ENCODE measurements at regions not wholly inside any gene's neighbourhood (a gene's known extent, or its start where the extent isn't known, plus 50 kb on each side); places are given as distances from the start of the nearest gene placed in this dataset.

- peak; percentile 58 for DNase-seq
Measured at GRCh38 chr17:77884967-77885641, 73.4 kb upstream of the TNRC6C start.

GRCh38 chr17:77885678-77886386 lies 72.7 kb upstream of the TNRC6C start:
- DNase-seq, result no peak

GRCh38 chr17:77886387-77886728 lies 72.1 kb upstream of the TNRC6C start:
- DNase-seq, result no peak

- no peak for DNase-seq
Measured at GRCh38 chr17:77887110-77887463, 71.4 kb upstream of the TNRC6C start.

DNA sequence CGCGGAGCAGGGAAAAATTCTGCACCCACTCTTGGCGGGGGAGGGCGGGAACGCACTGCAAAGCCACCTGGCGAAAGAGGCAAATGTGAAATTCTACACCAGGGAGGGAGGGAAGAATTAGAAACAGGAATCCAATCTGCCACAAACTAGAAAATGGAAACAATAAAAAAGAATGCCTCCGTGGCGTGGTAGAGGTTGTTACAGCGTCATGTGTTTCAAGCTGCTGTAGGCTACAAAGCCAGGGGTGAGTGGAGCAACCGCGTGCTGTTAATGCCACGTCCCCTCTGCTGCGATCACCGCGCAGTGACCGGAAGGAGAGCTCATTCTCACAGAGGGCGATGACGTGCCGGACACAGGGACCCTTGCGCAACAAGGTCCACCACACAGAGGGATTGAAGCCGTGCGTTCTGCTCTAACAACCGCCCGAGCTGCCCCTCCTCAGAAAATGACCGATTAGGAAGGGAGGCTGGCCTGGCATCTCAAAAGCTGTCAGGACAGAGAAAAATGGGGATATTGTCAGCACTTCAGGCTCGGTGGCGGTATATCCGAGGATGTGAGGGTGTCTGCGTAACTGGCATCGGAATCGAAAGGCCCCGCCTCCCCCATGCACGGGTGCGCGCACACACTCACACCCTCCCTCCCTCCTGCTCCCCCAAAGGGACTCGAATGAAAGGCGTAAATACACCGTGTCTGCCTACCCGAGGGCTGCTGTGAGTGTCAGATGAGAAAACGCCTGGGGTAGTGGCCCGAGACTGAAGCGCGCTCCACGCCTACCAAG lies 70.8 kb upstream of the TNRC6C start:
- peak; percentile 59 for DNase-seq

DNA sequence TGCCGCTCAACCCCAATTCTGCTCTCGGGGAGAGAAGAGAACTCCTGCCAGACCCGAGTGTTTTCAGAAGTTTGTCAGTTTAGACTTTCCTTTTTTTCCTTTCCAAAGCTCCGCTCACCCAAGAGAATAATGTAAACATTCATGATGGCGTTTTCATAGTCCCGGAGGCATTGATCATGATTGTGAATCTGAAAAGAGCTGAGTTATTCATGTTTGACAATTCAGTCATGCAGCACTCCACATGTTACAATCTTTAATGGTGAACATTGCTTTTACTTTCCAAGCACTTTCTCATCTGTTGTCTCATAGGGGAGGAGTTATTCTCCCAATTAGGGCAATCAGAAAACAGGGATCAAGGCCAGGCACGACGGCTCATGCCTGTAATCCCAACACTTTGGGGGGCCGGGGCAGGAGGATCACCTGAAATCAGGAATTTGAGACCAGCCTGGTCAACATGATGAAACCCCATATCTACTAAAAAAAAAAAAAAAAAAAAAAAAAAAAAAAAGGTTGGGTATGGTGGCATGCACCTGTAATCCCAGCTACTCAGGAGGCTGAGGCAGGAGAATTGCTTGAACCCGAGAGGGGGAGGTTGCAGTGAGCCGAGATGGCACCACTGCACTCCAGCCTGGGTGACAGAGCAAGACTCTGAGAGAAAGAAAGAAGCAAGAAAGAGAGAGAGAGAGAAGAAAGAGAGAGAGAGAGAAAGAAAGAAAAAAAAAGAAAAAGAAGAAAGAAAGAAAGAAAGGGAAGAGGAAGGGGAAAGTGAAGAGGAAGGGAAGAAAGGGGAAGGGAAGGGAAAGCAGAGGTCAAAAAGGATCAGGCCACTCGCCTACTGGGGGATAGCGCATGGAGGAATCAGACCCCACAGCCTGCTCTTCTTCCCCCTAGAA lies 70.0 kb upstream of the TNRC6C start:
- no peak for DNase-seq

GRCh38 chr17:77889135-77889505 lies 69.4 kb upstream of the TNRC6C start:
- no peak for DNase-seq

DNA sequence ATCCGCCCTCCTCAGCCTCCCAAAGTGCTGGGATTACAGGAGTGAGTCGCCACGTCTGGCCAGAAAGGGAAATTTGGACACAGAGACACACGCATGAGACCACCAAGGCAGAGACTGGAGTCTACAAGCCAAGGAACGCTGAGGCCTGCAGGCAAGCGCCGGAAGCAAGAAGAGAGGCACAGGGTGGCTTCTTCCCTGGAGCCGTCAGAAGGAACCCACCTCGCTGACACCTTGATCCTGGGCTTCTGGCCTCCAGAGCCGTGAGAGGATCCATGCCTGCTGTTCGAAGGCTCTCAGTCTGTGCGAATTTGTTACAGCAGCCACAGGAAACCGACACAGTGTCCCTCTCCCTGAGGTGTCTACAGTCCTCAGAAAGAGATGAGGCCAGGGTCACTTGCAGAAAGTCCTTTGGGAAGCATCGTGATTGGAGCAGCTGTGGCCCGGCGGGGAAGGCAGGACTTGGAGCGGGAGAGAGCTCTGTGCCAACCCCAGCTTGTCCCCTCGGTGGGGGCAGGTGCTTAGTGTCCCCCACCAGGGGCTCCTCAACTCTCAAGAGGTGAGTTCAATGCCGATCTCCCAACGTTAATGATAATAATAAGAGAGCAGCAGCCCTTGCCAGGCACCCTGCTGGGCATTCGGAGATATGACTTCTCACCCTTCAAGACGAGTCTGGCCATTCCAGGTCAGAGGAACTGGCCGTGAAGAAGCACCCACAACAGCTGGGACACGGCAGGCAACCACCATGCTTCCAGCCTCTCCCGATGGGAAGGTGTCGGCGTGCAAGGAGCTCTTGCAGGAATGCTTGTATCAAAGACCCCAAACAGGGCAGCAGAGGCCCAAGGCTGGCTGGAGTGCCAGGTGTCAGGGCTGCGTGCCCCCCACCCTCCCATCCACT lies 68.4 kb upstream of the TNRC6C start:
- DNase-seq, result no peak

- no peak for DNase-seq
Measured at GRCh38 chr17:77890771-77891170, 67.7 kb upstream of the TNRC6C start.

DNA sequence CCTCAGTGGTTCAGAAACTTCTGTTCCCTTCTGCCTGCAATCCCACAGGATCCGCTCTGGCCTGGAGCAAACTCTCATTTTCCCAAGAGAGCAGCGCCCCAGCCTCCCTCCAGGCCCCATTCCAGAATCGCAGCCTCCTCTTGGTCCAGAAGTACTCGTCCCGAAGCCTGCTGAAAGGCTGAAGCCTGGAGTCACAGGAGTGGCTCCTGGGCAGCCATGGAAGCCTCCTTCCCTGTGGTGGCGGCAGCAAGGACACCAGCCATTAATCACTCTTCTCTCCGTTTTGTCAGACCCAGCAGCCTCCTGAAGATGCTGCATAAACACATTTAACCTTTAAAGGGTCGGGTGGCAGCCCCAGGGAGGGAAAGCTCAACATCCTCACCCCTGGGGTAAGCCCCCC lies 66.9 kb upstream of the TNRC6C start:
- no peak for DNase-seq

DNA sequence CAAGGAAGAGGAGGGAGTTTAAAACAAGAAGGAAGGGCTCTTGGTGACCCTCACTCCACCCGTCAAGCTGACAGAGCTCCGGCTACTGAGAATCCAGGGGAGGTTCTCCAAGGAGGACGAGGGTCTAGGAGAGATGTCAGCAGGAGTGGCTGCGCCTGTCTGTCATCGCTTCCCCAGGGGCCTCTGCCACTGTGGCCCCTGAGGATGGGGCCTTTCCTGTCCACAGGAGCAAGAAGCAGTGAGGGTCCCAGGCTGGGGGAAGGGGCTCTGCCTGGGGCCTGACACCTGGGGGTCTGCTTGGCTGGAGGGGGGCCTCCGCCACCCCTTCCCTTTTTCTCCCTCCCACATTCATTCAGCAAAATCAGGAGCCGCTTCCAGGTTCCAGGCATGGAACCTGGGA lies 66.5 kb upstream of the TNRC6C start:
- no peak for DNase-seq

DNA sequence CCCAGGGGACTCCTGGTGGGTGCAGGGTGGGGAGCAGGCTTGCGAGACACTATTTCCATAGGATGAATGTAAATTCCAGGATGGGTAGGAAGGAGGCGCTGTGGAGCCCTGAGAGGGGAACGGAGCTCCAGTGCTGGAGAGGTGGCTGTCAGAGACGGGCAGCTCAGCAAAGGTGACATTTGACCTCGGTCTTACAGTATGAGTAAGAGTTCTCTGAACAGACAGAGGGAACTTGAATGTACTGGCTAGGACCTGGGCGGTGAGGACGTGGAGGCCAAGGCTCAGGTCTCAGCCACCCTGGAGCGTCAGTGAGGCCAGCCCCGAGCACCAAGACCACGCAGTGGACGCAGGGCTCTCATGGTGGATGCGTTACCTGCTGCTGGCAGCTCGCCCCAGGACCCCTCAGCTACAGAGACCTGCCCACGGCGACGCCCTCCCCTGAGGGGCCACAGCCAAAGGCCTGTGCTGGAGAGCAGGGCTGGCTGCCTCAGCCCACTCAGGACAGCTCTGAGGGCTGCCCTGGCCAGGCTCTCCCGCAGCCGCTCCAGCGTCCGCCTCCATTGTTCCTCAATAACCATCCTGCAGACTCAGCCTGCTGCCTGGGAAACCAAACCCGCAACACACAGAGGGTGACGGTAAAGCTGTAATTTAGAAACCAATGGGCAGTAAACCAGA lies 65.9 kb upstream of the TNRC6C start:
- DNase-seq, result no peak

DNA sequence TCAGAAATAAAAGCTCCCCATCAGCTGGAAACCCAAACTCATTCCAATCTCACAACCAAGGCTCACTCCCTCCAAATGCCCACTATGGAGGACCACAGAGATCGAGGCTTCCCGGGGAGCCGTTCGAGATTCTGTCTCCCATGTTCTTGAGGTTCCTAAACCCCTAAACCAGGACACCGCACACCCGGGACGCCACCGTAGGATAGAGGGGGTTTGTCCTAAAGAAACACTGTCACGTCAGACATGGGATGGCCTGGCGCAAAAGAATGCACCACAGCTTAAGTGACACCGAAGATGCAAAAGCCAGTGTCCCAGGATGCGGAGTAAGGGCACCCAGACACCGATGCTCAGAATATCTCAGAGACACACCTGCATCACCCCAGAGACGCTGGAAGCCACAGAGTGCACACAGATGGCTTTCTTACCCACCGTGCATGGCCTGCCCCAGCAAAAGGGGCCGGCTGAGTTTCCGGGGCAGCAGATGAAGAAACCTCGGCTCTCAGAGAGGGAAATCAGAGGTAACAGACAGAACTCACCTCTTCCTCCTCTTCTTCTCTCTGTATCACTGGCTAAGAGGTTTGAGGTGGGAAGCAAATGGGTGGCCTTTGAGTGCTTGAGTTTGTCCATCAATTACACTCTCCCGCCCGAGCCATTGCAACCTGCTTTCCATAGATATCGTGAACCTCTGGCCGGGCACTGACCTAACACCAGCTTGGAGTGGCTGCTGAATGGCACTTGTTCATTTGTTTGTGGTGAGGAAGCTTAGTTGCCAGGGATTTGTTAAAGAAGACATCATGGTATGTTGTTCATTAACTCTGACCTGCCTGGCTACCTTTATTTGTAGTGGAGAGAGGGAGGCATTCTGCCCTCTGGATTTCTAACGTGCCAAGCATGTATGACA lies 65.1 kb upstream of the TNRC6C start:
- no peak for DNase-seq

DNA sequence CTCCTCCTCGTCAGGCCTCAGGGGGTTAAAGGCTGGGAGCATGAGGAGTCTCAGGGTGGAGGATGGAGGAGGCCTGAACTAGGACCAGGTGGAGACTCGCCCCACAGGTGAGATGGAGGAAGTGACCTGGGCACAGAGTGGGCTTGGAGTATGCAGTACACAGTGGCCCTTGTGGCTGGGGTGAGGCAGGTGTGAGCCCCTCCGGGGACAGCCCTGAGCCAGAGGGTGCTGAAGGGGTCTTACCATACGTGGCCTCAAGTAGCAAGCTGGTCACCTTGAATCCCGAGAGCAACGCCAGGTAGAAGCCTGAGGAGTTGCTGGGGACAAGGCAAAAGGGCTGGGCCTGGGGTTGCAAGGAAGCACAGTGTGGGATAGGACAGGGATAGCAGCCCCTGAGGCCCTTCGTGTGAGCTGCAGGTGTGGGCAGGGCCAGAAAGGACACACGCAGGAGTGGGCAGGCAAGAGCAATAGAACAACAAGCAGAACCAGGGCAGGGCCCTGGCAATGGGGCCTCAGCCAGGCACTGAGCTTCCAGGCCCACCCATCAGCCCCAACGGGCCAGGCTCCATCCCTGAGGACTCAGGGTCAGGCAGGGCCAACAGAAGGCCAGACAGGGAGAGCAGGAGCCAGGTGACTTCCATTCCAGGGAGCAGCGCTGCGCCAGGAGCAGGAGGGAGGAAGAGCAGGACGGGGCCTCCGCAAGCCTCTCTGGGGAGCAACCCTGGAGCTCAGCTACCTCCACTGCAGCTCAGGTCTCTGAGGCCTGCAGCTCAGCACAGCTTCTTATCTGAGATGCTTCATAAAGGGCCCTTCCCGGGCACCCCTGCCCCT lies 64.2 kb upstream of the TNRC6C start:
- DNase-seq, result no peak

DNA sequence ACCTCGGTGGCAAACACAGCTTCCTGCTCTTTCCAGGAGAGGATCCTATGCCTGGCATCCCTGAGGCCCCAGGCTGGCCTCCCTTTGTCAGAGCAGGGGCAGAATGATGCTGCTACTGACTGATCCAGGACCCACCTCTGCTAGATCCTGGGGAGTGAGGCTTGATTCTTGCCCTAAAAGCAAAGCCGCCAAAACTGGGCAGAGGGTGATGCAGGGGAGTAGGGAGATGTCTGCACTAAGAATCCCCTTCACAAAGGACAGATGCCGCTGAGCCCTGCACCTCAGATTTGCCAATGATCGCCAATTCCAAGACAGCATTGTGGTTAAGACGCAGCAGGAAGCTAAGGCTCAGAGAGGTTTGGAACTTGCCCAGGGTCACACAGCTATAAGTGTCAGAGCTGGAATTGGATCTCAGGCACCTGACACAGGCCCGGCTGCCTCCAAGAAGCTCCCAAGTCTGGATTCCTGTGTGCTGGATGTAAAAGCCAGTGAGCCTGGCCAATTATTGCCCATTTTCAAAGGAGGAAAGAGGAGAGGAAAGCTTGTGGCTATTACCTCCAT lies 60.7 kb upstream of the TNRC6C start:
- no peak for DNase-seq

DNA sequence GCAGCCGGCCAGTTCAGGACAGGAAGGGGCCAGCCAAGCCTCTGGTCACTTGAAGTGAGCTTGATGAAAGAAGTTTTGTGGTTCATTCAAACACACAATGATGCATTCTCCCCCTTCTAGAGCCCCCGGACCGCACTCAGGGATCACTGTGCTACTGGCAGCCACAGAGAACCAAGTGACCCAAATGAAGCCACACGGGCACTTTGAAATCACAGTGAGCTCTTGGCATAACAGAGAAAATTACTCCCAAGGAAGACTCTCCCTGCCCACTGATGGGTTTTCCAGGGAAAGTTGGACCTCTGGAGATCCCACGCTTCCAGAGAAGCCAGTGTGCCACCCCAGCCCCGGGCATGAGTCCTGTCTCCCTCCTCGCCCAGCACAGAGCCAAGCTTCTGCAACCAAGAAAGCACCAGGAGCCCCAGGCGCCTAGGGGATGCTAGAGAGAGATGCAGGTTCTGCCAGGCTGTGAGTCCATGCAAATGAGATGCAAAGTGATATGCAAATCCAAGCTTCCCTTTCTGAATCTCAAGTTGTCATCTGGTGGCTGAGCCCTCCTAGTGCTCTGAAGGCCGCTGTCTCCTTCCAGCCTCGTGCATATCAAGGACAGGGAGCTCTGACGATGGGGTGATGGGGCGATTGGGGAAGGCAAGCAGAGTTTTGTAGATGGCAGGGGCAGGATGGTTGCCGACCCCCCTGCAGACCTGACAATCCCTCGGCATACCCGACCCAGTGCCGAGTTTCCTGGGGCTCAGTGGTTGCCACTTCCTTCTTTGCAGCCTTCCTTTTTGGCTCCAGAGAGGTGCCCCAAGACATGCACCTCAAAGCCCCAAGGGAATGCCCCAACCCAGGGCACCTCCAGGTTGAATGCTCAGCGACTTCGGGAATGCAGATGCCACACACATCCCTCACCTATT lies 59.7 kb upstream of the TNRC6C start:
- DNase-seq, result no peak

GRCh38 chr17:77899498-77899897 lies 59.0 kb upstream of the TNRC6C start:
- peak; percentile 36 for DNase-seq

- DNase-seq, result no peak
Measured at GRCh38 chr17:77901481-77901880, 57.0 kb upstream of the TNRC6C start.
